ENCODE measurements at regions not wholly inside any gene's neighbourhood (a gene's known extent, or its start where the extent isn't known, plus 50 kb on each side); places are given as distances from the start of the nearest gene placed in this dataset.

DNA sequence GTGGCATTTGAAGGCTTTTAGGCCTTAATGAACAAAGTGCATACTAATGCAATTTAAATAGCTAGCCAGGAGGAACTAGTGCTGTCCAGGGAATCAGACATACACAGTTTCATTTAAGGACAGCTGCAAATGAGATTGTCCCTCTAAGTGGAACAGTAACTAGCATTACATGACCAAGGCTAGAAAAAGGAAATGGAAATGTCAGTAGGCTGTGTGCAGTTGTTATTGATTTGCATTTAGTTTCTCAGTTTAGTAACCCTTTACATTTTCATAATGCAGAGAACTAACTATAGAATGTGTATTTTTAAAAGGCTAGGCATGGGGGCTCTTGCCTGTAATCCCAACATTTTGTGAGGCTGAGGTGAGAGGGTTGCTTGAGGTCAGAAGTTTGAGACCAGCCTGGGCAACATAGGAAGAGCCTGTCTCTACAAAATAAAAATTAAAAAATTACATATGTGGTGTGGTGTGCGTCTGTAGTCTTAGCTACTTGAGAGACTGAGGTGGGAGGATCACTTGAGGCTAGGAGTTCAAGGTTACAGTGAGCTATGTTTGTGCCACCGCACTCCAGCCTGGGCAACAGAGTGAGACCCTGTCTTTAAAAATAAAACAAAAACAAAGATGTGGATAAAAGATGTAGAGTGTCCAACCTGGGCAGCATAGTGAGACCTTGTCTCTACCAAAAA is 468.0 kb downstream of the UTRN start:
- no peak for TF ChIP-seq POLR2AphosphoS5 (IDR thresholded peaks at IDR 0.05)
- TF ChIP-seq CTCF (IDR thresholded peaks at IDR 0.05) = no peak
- TF ChIP-seq POLR2A (IDR thresholded peaks at IDR 0.05) = no peak
- no peak for TF ChIP-seq EP300 (IDR thresholded peaks at IDR 0.05)
